ENCODE measurements at regions not wholly inside any gene's neighbourhood (a gene's known extent, or its start where the extent isn't known, plus 50 kb on each side); places are given as distances from the start of the nearest gene placed in this dataset.

DNA sequence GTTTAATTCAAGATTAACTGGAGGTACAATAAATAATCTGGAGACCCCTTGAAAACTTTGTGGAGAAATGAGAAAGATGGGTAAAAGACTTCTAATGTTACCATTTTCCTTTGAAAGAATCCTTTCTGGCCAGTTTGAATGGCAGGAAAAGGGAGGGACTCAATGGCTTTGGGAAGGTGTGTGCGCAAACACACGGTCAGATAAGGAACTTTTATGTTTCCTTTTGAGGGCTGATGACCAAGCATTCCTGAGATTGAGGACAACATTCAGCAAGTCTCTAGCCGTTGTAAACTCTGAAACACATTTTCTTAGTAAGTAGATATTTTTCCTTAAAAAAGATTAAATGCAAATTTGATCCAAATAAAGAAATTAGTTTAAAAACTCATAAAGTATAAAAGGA is 909.7 kb upstream of the TENM4 start:
- no peak for DNase-seq (ENCODE audit: low read depth in 2 of 3, low spot score in 2 of 3)

DNA sequence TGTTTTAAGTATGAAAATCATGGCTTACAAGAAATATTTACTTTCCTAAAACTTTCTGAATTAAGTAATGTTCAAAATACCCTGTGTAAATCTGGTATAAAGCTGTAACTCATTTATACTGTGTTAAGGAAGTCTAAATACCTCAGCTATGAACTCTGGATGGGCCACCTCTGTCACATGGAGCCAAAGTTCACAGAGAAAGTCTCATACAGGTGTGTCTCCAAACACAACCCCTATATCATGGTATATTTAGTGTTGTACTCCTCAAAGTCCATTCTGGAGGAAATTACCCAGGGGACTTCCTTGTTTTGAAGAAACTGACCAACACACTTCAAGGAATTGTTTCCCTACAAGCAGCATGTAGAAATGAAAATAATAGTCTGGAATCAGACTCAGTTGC is 909.2 kb upstream of the TENM4 start:
- DNase-seq (ENCODE audit: low read depth in 2 of 3, low spot score in 2 of 3) = no peak

- DNase-seq (ENCODE audit: low read depth in 2 of 3, low spot score in 2 of 3) = no peak
These were observed 905.7 kb upstream of the TENM4 start for GRCh38 chr11:80346353-80347059.

GRCh38 chr11:80343436-80343835 is 902.6 kb upstream of the TENM4 start:
- DNase-seq (ENCODE audit: low read depth in 2 of 3, low spot score in 2 of 3) = no peak

GRCh38 chr11:80338231-80338630 is 897.4 kb upstream of the TENM4 start:
- DNase-seq (ENCODE audit: low read depth in 2 of 3, low spot score in 2 of 3) = no peak

- no peak for DNase-seq (ENCODE audit: low read depth in 2 of 3, low spot score in 2 of 3)
These were observed 890.9 kb upstream of the TENM4 start for GRCh38 chr11:80331694-80332093.

DNA sequence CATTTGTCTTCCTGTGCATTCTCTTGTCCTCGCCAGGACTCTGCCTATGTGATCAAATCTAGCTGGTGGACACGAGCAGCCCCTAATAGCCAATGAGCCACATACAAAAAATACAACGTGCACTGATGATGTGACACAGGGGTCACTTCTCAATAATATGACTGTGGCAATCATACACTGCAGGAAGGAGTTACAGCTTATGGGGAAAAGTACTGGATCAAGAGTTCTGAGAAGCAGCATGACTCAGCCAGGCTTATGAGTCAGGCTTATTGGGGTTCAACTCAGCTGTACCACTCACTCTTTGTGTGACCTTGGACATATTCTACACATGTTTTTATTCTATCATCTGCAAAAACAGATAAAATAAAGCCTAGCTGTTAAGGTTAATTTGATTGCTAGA is 889.4 kb upstream of the TENM4 start:
- DNase-seq (ENCODE audit: low read depth in 2 of 3, low spot score in 2 of 3) = no peak

GRCh38 chr11:80328774-80329173 is 887.9 kb upstream of the TENM4 start:
- DNase-seq (ENCODE audit: low read depth in 2 of 3, low spot score in 2 of 3) = no peak

DNA sequence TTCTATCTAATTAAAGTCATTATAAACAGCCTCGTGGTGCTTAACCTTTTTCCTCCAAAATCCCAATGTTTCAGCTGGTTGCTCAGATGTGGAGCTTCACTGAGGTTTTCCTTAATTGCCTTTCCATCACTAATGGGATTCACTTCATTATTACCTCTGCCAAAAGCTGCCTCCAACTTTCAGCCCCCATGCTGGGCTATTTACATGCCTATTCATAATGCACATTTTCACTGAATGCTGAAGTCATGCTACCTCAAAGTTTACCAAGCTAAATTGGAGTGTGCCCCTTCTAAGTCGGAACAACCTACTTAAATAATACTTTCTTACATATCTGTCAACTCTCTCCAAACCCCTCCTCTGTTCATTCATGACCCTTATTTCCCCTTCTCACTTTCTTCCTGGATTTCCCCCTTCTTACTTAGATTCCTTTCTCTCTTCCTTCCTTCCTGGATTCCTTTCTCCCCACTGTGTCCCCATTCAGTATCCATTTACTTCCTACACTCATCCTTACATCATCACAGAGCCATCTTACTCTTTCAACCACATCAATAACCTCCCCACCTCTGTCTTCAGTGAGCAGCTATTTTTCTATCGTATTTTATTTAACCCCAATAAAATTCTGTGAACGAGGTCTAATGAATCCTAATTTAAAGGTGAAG is 887.3 kb upstream of the TENM4 start:
- no peak for DNase-seq (ENCODE audit: low read depth in 2 of 3, low spot score in 2 of 3)

DNA sequence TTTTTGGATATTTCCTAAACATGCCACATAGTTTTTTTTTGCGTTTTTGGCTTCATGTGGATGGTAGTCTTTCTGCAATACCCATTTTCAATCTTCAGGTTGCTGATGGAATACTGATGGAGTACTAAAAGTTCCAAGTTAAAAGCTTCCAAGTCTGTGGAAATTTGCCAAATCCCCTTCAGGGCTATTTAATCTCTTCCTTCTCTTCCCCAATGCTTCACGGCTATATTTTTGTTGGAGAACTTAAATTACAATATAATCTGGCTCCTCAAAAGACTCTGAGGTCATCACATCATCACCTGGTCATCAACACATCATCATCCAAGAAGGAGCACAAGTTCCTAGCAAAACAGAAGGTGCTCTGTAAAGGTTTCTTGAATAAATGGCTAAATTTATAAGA is 881.0 kb upstream of the TENM4 start:
- no peak for DNase-seq (ENCODE audit: low read depth in 2 of 3, low spot score in 2 of 3)

DNA sequence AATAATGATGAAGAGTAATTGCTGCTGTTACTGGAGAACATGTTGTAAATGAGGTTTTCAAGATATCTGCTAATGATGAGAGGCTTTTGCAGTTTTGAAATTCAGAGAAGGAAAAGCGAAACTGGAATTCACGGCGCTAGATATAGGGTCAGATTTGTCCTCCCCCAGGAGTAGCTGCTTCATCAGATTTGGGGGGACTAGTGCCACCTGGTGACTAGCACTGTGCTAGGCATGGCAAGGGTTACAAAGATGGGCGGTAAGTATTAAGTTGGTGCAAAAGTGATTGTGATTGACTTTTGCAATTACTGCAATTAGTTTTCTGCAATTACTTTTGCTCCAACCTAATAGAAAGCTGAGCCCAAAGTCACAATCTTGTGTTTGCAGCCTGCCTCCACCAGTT is 879.9 kb upstream of the TENM4 start:
- no peak for DNase-seq (ENCODE audit: low read depth in 2 of 3, low spot score in 2 of 3)

- DNase-seq (ENCODE audit: low read depth in 2 of 3, low spot score in 2 of 3) = no peak
These were observed 879.4 kb upstream of the TENM4 start for GRCh38 chr11:80320226-80320625.

DNA sequence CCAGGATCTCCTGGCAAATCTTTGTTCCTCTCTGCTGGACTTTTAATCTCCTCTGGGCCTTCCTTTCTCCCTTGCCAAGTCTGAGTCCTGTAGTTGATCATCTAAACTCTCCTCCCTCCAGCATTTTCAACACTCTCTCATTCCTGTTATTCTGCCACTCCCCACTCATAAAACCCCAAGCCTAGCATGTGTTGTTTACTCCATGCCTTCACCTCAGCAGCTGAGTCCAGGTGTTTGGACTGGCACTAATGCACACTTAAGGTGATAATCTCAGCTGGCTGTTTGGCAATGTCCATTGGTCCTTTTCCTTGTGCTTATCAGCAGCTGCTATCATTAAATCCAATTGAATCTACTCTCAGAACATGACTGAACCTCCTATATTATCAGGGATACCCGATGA is 876.8 kb upstream of the TENM4 start:
- no peak for DNase-seq (ENCODE audit: low read depth in 2 of 3, low spot score in 2 of 3)

DNA sequence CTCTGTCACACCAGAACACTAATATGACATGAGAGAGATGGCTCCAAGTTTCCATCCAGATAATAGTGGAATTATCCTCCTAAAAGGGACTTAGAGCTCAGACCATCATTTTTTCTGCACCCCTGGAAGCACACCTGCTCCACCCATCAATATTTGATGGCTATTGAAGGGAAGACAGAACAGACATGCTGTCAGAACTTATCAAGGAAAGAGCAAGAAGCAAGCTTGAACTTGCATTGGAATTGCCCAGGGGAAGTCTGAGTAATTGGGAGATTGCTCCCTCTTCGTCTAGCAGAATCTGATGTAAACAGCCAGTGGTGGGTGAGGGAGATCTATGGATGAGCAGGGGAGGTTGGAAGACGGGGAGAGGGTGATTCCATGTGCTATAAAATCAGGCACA is 874.4 kb upstream of the TENM4 start:
- no peak for DNase-seq (ENCODE audit: low read depth in 2 of 3, low spot score in 2 of 3)

DNA sequence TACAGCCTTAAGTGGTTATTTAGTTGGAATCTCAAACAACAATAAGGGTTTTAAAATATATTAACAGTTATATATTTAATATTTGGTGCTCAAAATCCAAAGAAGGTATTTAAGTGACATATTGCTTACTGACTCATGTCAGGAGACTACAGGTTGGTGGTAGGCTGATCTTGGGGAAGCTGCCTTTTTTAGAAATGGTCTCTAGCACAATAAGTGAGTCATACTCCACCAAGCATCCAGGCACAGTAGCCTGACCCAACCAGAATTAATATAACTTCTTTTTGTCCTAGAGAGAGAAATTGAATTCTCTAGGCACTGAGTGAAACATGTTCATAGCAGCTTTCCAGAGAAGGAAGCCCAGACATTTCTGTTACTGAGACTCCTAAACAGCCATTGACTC is 868.5 kb upstream of the TENM4 start:
- DNase-seq (ENCODE audit: low read depth in 2 of 3, low spot score in 2 of 3) = no peak

DNA sequence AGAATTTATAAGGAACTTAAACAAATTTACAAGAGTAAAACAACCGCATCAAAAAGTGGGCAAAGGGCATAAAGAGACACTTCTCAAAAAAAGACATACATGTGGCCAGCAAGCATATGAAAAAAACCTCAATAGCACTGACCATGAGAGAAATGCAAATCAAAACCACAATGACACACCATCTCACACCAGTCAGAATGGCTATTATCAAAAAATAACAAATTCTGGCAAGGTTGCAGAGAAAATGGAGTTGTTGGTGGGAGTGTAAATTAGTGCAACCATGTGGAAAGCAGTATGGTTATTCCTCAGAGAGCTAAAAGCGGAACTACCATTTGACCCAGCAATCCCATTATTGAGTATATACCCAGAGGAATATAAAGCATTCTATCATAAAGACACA is 866.8 kb upstream of the TENM4 start:
- no peak for DNase-seq (ENCODE audit: low read depth in 2 of 3, low spot score in 2 of 3)

GRCh38 chr11:80297858-80298632 is 857.2 kb upstream of the TENM4 start:
- no peak for DNase-seq (ENCODE audit: low read depth in 2 of 3, low spot score in 2 of 3)

- no peak for DNase-seq (ENCODE audit: low read depth in 2 of 3, low spot score in 2 of 3)
These were observed 852.5 kb upstream of the TENM4 start for GRCh38 chr11:80293293-80293692.

DNA sequence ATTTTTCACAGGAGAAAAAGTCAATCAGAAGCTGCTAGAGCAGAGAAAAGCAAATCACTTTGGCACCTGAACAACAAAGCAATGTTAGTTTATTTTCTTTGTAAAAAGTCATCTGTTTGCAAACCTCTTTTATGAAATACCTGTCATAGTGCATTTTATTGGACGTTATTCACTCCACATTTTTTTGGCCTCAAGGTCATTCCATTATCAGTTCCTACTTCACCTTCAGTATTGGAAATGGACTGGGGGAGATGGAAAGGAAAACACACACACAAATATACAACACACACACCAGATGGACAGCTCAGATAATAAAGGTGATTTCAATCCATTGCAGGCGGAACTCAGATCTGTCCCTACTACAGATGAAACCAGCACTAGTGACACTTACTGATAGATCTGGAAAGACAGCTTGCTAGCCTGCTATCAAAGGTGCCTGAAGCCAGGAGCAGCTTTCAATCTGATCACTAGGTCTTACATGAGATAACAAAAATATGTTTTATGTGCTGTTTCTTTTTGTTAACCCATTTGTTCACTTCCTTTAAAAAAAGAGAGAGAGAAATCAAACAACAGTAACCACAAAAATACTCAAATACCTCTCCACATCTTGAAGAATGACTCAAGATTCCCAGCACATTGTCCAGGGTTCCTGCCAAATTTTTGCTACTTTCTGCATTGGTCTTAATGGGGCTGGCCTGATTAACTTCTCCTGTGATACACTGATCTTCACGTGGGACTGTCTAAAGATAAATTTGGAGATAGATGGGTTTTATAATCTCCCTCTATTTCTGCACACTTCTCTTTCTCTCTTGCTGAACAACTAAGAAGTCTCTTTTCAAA is 844.3 kb upstream of the TENM4 start:
- no peak for DNase-seq (ENCODE audit: low read depth in 2 of 3, low spot score in 2 of 3)

GRCh38 chr11:80282643-80283042 is 841.8 kb upstream of the TENM4 start:
- DNase-seq (ENCODE audit: low read depth in 2 of 3, low spot score in 2 of 3) = no peak

DNA sequence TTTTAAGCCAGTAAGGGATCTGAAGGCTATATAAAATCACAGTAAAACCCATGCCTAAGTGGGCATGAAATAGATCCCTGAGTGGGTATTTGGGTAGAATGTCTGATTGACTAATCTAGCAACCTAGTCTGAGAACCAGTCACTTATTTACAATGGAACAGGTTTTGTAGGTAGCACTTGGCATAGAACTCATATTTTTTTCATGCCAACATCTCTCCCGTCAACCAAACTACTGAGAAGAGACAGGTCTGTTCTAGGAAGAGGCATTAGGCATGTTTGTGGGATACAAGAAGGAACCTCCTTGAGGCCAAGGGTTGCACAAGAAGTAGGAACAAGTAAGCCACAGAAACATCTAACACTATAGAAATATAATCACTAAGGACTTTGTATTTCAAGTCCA is 840.4 kb upstream of the TENM4 start:
- DNase-seq (ENCODE audit: low read depth in 2 of 3, low spot score in 2 of 3) = no peak

Measured in hematopoietic multipotent progenitor cell (in vitro differentiated cells).